PC-3 (cell line): ENCODE measurements at regions not wholly inside any gene's neighbourhood (a gene's known extent, or its start where the extent isn't known, plus 50 kb on each side); places are given as distances from the start of the nearest gene placed in this dataset.

Experiments
- CTCF ChIP-seq: fragments of 300-600 bp; sonication (generic); conservative IDR thresholded peaks from 2 replicates; pipeline ENCODE4 v1.5.1; 2017; ENCODE audit warnings: antibody characterized with exemption, low read depth, mild to moderate bottlenecking, low read length
- EZH2 ChIP-seq: fragments of 300-600 bp; sonication (generic); IDR thresholded peaks from one replicate; pipeline ENCODE4 v1.6.1; 2017; ENCODE audit warnings: antibody characterized with exemption, mild to moderate bottlenecking, low read length; ENCODE audit not compliant: unreplicated experiment
- EZH2phosphoT487 ChIP-seq: fragments of 300-600 bp; sonication (generic); IDR thresholded peaks from 2 replicates; pipeline ENCODE4 v1.6.1; 2018; ENCODE audit warnings: mild to moderate bottlenecking, antibody characterized with exemption, low read length, borderline replicate concordance

- no peak for TF ChIP-seq CTCF
- TF ChIP-seq EZH2: no peak
- TF ChIP-seq EZH2phosphoT487: no peak
Observed at GRCh38 chr6:112787371-112787770, 440.2 kb downstream of the RFPL4B start.
